ENCODE measurements at regions not wholly inside any gene's neighbourhood (a gene's known extent, or its start where the extent isn't known, plus 50 kb on each side); places are given as distances from the start of the nearest gene placed in this dataset.
A peak's percentile ranks its signal among the peaks of the same experiment; 100 is the strongest.

DNA sequence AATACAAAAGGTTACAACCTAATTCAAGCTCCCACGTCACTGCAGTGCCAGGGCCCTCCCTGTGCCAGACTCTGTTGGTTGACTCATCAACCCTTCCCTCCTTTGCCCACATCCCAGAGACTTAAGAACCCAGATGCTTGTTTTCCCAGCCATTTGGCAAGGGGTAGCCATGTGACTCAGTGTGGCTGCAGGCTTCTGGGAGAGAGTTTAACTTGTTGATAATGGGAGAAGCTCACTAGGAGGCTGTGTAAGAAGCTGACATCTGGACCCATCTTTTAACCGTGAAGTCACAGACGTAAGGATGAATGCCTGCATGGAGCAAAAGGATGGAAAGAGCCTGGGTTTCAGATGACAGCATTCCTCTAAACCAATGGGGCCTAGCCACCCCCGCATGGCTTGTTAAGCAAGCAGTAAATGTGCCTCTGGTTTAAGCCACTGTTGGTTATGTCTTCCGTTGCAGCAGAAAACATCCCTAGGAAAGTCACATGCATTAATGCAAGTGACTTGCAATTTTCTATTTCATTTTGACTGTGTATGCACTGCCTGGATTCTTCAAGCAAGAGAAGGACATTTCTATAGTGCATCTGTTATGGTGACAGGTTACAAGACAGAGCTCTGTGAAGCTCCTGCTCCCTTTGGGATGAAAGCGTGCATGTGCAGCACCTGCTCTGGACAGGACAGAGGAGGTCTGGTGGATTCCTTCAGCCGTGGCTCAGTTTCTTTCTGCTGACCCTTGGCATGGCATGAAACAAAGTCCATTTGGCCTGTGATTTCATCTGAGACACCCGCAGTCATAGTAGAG, 57.5 kb upstream of the CREB5 start:
- no peaks in the 10 kb centered on the region for H3K36me3 ChIP-seq (replicated peaks; ENCODE audit: control insufficient read depth, insufficient read depth, low read length)
- H3K4me3 ChIP-seq (ENCODE audit: insufficient read depth, low read depth, low read length): no peak overlapping the region
- no peak for DNase-seq
- H3K27me3 ChIP-seq (ENCODE audit: control insufficient read depth, insufficient read depth, low read length): no peaks in the 10 kb centered on the region

DNA sequence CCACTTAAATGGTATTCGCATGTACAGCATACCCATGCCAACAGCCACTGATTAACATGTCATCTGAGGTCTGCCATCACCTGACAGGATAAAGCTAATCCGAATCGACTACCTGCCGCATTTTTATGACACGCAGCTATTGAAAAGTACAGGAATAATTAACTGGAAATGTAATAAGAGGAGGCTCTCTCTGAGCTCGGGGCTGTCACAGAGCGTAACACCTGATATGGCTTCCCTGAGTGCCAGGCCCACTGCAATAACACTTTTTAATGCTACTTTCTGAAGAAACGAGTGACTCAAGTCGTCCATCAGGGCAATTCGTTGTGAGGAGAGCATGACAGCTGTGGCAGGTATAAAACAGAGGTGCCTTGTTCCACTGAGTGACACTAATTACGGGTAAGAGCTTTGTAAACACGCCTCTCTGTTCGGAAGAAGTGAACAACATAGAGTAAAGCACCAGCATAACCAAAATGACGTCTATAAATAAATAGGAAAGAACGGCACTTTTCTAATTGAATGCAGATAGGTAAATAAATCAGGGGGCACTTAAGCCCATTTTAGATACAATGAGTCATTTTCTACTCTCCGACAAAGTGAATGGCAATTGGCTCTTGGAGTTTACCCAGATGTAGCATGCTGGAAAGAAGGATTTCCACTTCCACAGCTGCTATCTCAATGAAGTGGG, 56.5 kb upstream of the CREB5 start:
- DNase-seq: no peak
- Histone ChIP-seq H3K4me3 (ENCODE audit: insufficient read depth, low read depth, low read length) (no peak overlapping the region), H3K36me3 (replicated peaks; ENCODE audit: control insufficient read depth, insufficient read depth, low read length) (no peaks in the 10 kb centered on the region), H3K27me3 (ENCODE audit: control insufficient read depth, insufficient read depth, low read length) (no peaks in the 10 kb centered on the region)

DNA sequence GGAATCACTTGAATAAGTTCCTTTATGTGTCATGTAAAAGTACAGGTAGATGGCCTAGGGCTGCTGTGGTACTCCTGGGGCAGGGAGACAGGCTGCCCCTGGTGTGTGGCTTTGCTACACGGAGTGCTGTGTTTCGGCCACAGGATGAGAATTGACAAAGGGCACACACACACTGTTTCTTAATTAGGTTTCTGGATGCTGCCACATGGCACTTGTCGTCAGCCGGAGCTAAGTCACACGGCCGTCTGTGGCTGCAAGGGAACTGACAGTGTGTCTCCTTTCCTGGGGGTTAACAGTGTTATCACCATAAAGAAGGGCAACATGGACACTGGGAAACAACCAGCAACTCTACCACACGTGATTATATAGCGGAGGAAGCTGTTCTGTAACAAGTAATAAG, 55.7 kb upstream of the CREB5 start:
- H3K27me3 ChIP-seq (ENCODE audit: control insufficient read depth, insufficient read depth, low read length): no peaks in the 10 kb centered on the region
- no peaks in the 10 kb centered on the region for H3K36me3 ChIP-seq (replicated peaks; ENCODE audit: control insufficient read depth, insufficient read depth, low read length)
- H3K4me3 ChIP-seq (ENCODE audit: insufficient read depth, low read depth, low read length): no peak overlapping the region
- no peak for DNase-seq

DNA sequence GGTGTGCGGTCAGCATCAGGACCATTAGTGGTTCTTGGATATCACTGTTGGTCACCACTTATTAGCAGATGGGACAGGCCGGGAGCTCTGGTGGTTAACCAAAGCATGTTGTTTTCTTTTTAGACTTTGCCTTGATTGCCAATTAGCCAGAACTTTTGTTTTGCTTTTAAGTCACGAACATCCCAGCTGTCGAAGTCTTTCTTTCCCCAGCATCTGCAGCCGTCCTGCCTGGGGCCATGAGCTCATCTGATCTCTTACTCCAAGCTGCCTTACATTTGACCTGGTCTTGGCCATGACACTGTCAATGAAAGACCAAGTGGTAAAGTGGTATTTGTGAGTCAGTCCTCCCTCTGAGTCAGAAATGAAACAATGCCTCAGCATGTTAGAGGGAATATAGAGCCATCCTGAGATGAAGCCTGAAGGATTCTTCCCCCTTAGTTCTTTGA, 53.9 kb upstream of the CREB5 start:
- Histone ChIP-seq H3K27me3 (ENCODE audit: control insufficient read depth, insufficient read depth, low read length) (no peaks in the 10 kb centered on the region), H3K4me3 (ENCODE audit: insufficient read depth, low read depth, low read length) (no peak overlapping the region), H3K36me3 (replicated peaks; ENCODE audit: control insufficient read depth, insufficient read depth, low read length) (no peaks in the 10 kb centered on the region)
- peak; percentile 20 for DNase-seq

DNA sequence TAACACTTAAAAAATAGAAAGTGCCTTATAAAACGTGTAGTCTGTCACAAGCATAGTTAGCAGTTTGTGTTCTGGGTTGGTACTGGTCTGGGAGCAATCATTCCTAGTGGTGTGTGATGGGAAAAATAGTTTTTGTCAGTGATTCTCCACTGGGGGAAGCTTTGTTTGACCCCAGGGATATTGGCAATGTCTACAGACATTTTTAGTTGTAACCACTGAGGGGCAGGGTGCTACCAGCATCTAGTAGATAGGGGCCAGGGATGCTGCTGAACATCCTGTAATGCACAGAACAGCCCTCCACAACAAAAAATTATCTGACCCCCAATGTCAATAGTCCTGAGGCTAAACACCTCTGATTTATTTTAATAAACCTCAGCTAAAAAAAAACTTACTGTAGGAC, 51.6 kb upstream of the CREB5 start:
- DNase-seq: no peak
- H3K27me3 ChIP-seq (ENCODE audit: control insufficient read depth, insufficient read depth, low read length): no peaks in the 10 kb centered on the region
- no peak overlapping the region for H3K4me3 ChIP-seq (ENCODE audit: insufficient read depth, low read depth, low read length)
- no peaks in the 10 kb centered on the region for H3K36me3 ChIP-seq (replicated peaks; ENCODE audit: control insufficient read depth, insufficient read depth, low read length)

DNA sequence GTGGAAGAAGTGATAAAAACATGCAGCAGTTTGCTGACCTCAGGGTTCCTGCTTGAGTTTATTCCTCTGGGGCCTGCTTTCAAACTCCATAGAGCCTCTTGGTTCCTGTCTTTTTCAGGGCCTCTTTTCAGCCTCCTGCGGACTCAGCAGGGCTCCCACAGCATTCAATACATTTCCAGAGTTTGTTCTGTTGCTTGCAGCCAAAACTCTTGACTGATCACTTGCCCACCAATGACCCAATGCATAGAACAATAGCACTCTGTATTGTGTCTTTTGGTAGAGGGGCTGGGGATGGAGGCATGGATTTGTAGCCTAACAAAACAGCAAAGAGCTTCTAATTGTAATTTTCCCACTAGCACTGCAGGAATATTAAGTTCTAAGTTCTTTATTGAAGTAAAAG, 50.8 kb upstream of the CREB5 start:
- H3K4me3 ChIP-seq (ENCODE audit: insufficient read depth, low read depth, low read length): no peak overlapping the region
- no peaks in the 10 kb centered on the region for H3K36me3 ChIP-seq (replicated peaks; ENCODE audit: control insufficient read depth, insufficient read depth, low read length)
- no peaks in the 10 kb centered on the region for H3K27me3 ChIP-seq (ENCODE audit: control insufficient read depth, insufficient read depth, low read length)
- DNase-seq: no peak

DNA sequence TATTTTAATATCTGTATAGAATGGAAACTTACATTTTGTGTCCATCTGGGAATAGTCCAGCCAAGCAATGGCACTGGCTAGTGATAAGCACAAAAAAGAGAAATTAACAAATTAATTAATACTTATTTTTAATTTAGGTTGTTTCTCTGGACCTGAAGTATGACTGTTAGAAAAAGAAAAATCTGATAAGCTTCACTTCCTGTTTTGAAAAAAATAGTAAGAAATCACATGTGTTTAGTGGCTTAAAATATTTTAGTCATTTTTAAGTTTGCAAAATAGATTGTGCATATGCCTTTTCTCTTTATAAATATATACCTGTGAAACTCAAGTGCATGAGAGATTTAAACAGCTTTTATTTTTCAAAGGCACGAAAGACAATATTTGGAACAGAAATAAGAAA, 50.1 kb upstream of the CREB5 start:
- DNase-seq: no peak
- Histone ChIP-seq H3K36me3 (replicated peaks; ENCODE audit: control insufficient read depth, insufficient read depth, low read length) (no peaks in the 10 kb centered on the region), H3K27me3 (ENCODE audit: control insufficient read depth, insufficient read depth, low read length) (no peaks in the 10 kb centered on the region), H3K4me3 (ENCODE audit: insufficient read depth, low read depth, low read length) (no peak overlapping the region)
